H1 (cell line): ENCODE measurements at regions not wholly inside any gene's neighbourhood (a gene's known extent, or its start where the extent isn't known, plus 50 kb on each side); places are given as distances from the start of the nearest gene placed in this dataset.

Experiments used
- CTCF ChIA-PET: fragments of 300-600 bp; sonication (Branson Sonifier 250); formaldehyde crosslinking; loops from one replicate; lab custom pipeline; 2021; ENCODE audit not compliant: partially characterized antibody; lab: Charles Lee
- POLR2A ChIA-PET: fragments of 300-600 bp; sonication (Branson Sonifier 250); formaldehyde crosslinking; loops from one replicate; lab custom pipeline; 2021; ENCODE audit warnings: inconsistent platforms; ENCODE audit not compliant: partially characterized antibody; lab: Charles Lee
- DNase-seq, 2 experiments: peaks; one replicate each; pipeline versions ENCODE4 v3.0.0 to v3.0.0-alpha.2; 2010 to 2022; ENCODE audit warnings: low spot score in 2 of 2, low read depth in 1 of 2, mixed read lengths in 1 of 2
- FAIRE-seq: peaks from 2 replicates; lab custom pipeline; 2011; peaks lifted over from hg19 to GRCh38; lab: Jason Lieb, UNC
- H2AFZ ChIP-seq: 2 replicates; pipeline ENCODE4 v1.8.1; 2012; ENCODE audit warnings: low read length, inconsistent platforms
- H2AK5ac ChIP-seq: 2 replicates; pipeline ENCODE4 v1.6.1; 2013; ENCODE audit warnings: low read depth, low read length
- H2BK120ac ChIP-seq: replicated peaks from 2 replicates; pipeline ENCODE3; 2013; ENCODE audit warnings: low read depth, low read length, inconsistent platforms
- H2BK12ac ChIP-seq: 2 replicates; pipeline ENCODE4 v1.6.1; 2013; ENCODE audit warnings: low read depth, low read length
- H2BK15ac ChIP-seq: 2 replicates; pipeline ENCODE4 v1.6.1; 2013; ENCODE audit warnings: low read length
- H2BK20ac ChIP-seq: 2 replicates; pipeline ENCODE4 v1.6.1; 2013; ENCODE audit warnings: low read length
- H2BK5ac ChIP-seq: 2 replicates; pipeline ENCODE4 v1.6.1; 2013; ENCODE audit warnings: low read depth, low read length
- H3K14ac ChIP-seq: 2 replicates; pipeline ENCODE4 v1.6.1; 2013; ENCODE audit warnings: inconsistent platforms; ENCODE audit not compliant: insufficient read length
- H3K18ac ChIP-seq: 2 replicates; pipeline ENCODE4 v1.6.1; 2013; ENCODE audit warnings: low read length; ENCODE audit errors: extremely low read depth
- H3K23ac ChIP-seq: 2 replicates; pipeline ENCODE4 v1.6.1; 2013; ENCODE audit warnings: inconsistent platforms; ENCODE audit not compliant: insufficient read length
- H3K23me2 ChIP-seq: 2 replicates; pipeline ENCODE4 v1.6.1; 2013; ENCODE audit warnings: low read depth, low read length
- H3K27ac ChIP-seq: 2 replicates; pipeline ENCODE4 v1.6.1; 2011; ENCODE audit warnings: low read depth, low read length, inconsistent platforms
- H3K27me3 ChIP-seq, 4 experiments: replicated peaks in 1 of 4; 1 replicate in 1 of 4; 2 replicates in 3 of 4; pipeline versions ENCODE4 v1.6.1 to v1.8.1; 2011 to 2013; ENCODE audit warnings: low read length in 3 of 4, mild to moderate bottlenecking in 3 of 4, inconsistent platforms in 2 of 4, mixed read lengths in 2 of 4, moderate library complexity in 1 of 4; ENCODE audit not compliant: control insufficient read depth in 3 of 4, insufficient read depth in 3 of 4; ENCODE audit errors: extremely low read depth in 1 of 4
- H3K36me3 ChIP-seq, 4 experiments: 2 replicates each; pipeline versions ENCODE4 v1.6.1 to v1.8.1; 2011 to 2013; ENCODE audit warnings: mild to moderate bottlenecking in 4 of 4, low read length in 3 of 4, moderate library complexity in 2 of 4, control low read depth in 1 of 4, inconsistent platforms in 1 of 4; ENCODE audit not compliant: insufficient read depth in 4 of 4, control insufficient read depth in 2 of 4
- H3K4ac ChIP-seq: replicated peaks from 2 replicates; pipeline ENCODE3; 2013; ENCODE audit warnings: low read length, low read depth, mixed read lengths, inconsistent platforms; ENCODE audit not compliant: insufficient read length
- H3K4me1 ChIP-seq, 4 experiments: replicated peaks in 1 of 4; 1 replicate in 1 of 4; 2 replicates in 3 of 4; pipeline versions ENCODE4 v1.6.1 to v1.8.1; 2011 to 2013; ENCODE audit warnings: low read length in 3 of 4, inconsistent platforms in 2 of 4, mixed read lengths in 1 of 4; ENCODE audit not compliant: insufficient read depth in 4 of 4, control insufficient read depth in 3 of 4
- H3K4me2 ChIP-seq, 2 experiments: 2 replicates each; pipeline versions ENCODE4 v1.6.1 to v1.8.1; 2011 to 2013; ENCODE audit warnings: low read depth in 2 of 2, low read length in 2 of 2, control low read depth in 1 of 2, inconsistent platforms in 1 of 2, mild to moderate bottlenecking in 1 of 2; ENCODE audit not compliant: insufficient read depth in 1 of 2
- H3K4me3 ChIP-seq, 4 experiments: fragments of 200-600, 300-600 bp in 1 of 4; sonication (generic), shearing (Covaris generic), sonication (Bioruptor Twin) in 1 of 4; 2 replicates each; pipeline versions ENCODE4 v1.5.1 to v1.8.1; 2011 to 2016; ENCODE audit warnings: low read length in 4 of 4, low read depth in 3 of 4, control low read depth in 2 of 4, inconsistent platforms in 2 of 4, mild to moderate bottlenecking in 2 of 4, mixed read lengths in 1 of 4, moderate library complexity in 1 of 4; ENCODE audit not compliant: insufficient read depth in 2 of 4; ENCODE audit errors: extremely low read depth in 1 of 4
- H3K56ac ChIP-seq: replicated peaks from 2 replicates; pipeline ENCODE3; 2013; ENCODE audit warnings: low read depth, mild to moderate bottlenecking, mixed read lengths, low read length, inconsistent platforms; ENCODE audit not compliant: insufficient read length
- H3K79me1 ChIP-seq: 2 replicates; pipeline ENCODE4 v1.6.1; 2013; ENCODE audit warnings: low read depth, low read length, control low read depth
- H3K79me2 ChIP-seq, 2 experiments: 2 replicates each; pipeline versions ENCODE4 v1.6.1 to v1.8.1; 2012 to 2013; ENCODE audit warnings: low read length in 2 of 2, mild to moderate bottlenecking in 2 of 2, inconsistent platforms in 1 of 2; ENCODE audit not compliant: insufficient read depth in 2 of 2, control insufficient read depth in 1 of 2
- H3K9ac ChIP-seq, 4 experiments: replicated peaks in 1 of 4; 1 replicate in 1 of 4; 2 replicates in 3 of 4; pipeline versions ENCODE4 v1.6.1 to v1.8.1; 2011 to 2013; ENCODE audit warnings: low read depth in 3 of 4, low read length in 3 of 4, control low read depth in 2 of 4, mild to moderate bottlenecking in 2 of 4, moderate library complexity in 2 of 4, inconsistent platforms in 1 of 4; ENCODE audit errors: extremely low read depth in 1 of 4
- H3K9me3 ChIP-seq, 2 experiments: 2 replicates each; pipeline versions ENCODE4 v1.6.1 to v1.8.1; 2012 to 2013; ENCODE audit warnings: mild to moderate bottlenecking in 2 of 2, moderate library complexity in 2 of 2, control low read depth in 1 of 2, inconsistent platforms in 1 of 2, low read depth in 1 of 2, low read length in 1 of 2, mixed read lengths in 1 of 2; ENCODE audit not compliant: insufficient read depth in 2 of 2
- H4K20me1 ChIP-seq, 2 experiments: replicated peaks in 1 of 2; 2 replicates each; pipeline versions ENCODE3 to v1.8.1; 2011 to 2013; ENCODE audit warnings: inconsistent platforms in 2 of 2, low read length in 2 of 2, mild to moderate bottlenecking in 1 of 2; ENCODE audit not compliant: insufficient read depth in 2 of 2, control insufficient read depth in 1 of 2
- H4K5ac ChIP-seq: 2 replicates; pipeline ENCODE4 v1.6.1; 2013; ENCODE audit warnings: low read length, low read depth, mixed read lengths, inconsistent platforms; ENCODE audit not compliant: insufficient read length
- H4K8ac ChIP-seq: 2 replicates; pipeline ENCODE4 v1.8.0; 2013; ENCODE audit warnings: mild to moderate bottlenecking, moderate library complexity, low read length, inconsistent platforms; ENCODE audit not compliant: insufficient read depth; ENCODE audit errors: extremely low read depth
- H4K91ac ChIP-seq: replicated peaks from 2 replicates; pipeline ENCODE3; 2013; ENCODE audit warnings: low read length, mixed read lengths, inconsistent platforms; ENCODE audit not compliant: insufficient read length
- CBX5 ChIP-seq: fragments of 300-800, 300-1000 bp; sonication (generic); IDR thresholded peaks from 2 replicates; pipeline ENCODE4 v1.7.1; 2016; ENCODE audit warnings: antibody characterized with exemption, low read length, low read depth
- CTCF ChIP-seq, 3 experiments: IDR thresholded peaks; 1 replicate in 2 of 3; 2 replicates in 1 of 3; pipeline versions ENCODE4 v1.5.1 to v1.6.1; 2011; ENCODE audit warnings: low read length in 3 of 3, mild to moderate bottlenecking in 3 of 3, inconsistent platforms in 2 of 3, low read depth in 1 of 3, moderate library complexity in 1 of 3; ENCODE audit not compliant: insufficient read depth in 1 of 3; ENCODE audit errors: control extremely low read depth in 1 of 3
- EP300 ChIP-seq, 2 experiments: IDR thresholded peaks; 1 replicate in 1 of 2; 2 replicates in 1 of 2; pipeline ENCODE4 v1.6.1; 2011 to 2012; ENCODE audit warnings: low read depth in 2 of 2, low read length in 2 of 2, mild to moderate bottlenecking in 2 of 2, borderline replicate concordance in 1 of 2, inconsistent platforms in 1 of 2, moderate library complexity in 1 of 2
- FOSL1 ChIP-seq: IDR thresholded peaks from 2 replicates; pipeline ENCODE4 v1.6.1; 2011; ENCODE audit warnings: mild to moderate bottlenecking, low read depth, low read length, moderate library complexity; ENCODE audit not compliant: insufficient read depth
- RAD21 ChIP-seq, 2 experiments: IDR thresholded peaks in 1 of 2; conservative IDR thresholded peaks in 1 of 2; 2 replicates each; pipeline ENCODE4 v1.6.1; 2011; ENCODE audit warnings: low read depth in 2 of 2, low read length in 2 of 2, improper control_type of control experiment in 1 of 2, inconsistent platforms in 1 of 2, mild to moderate bottlenecking in 1 of 2, moderate library complexity in 1 of 2
- RNF2 ChIP-seq: fragments of 200-900, 300-1000 bp; sonication (generic); IDR thresholded peaks from 2 replicates; pipeline ENCODE4 v1.7.1; 2016; ENCODE audit warnings: borderline replicate concordance, low read depth, mild to moderate bottlenecking, antibody characterized with exemption, low read length; ENCODE audit not compliant: poor library complexity, severe bottlenecking; ENCODE audit errors: missing control alignments
- WGBS, 2 experiments: shearing (Covaris generic) in 1 of 2; methylation state at CpG; one replicate each; pipeline versions ENCODE4 v1.1.6 to v1.1.7; 2013 to 2015; ENCODE audit warnings: low lambda C conversion rate in 2 of 2, mixed read lengths in 2 of 2, inconsistent platforms in 1 of 2, low coverage in 1 of 2, missing lambda C conversion rate in 1 of 2; ENCODE audit not compliant: insufficient replicate concordance in 2 of 2, insufficient coverage in 1 of 2, insufficient read length in 1 of 2; ENCODE audit errors: extremely low coverage in 1 of 2, missing lambda C conversion rate in 1 of 2; 5-methylcytosine and 5-hydroxymethylcytosine counted together

- no peaks in the 10 kb centered on the region for H4K20me1 ChIP-seq
These were observed 674.2 kb upstream of the PKN2 start for GRCh38 chr1:88009916-88010315.

More at GRCh38 chr1:88009916-88010315, 674.2 kb upstream of the PKN2 start:
- H4K8ac ChIP-seq, result no peak overlapping the region
- H2AK5ac ChIP-seq, result no peak overlapping the region
- no peaks in the 10 kb centered on the region for H3K36me3 ChIP-seq
- 71% methylated on average over 1 of the region's 1 CpG; no CpG with 5 or more reads in 1 of the 2 experiments for WGBS, 2 experiments
- H3K18ac ChIP-seq, result no peak overlapping the region
- no peak overlapping the region for H2BK20ac ChIP-seq
- H3K23ac ChIP-seq, result no peak overlapping the region
- no peaks in the 10 kb centered on the region for H3K79me1 ChIP-seq
- FAIRE-seq, result no peak
- no peak for DNase-seq
- H3K14ac ChIP-seq, result no peak overlapping the region
- H3K79me2 ChIP-seq, result no peaks in the 10 kb centered on the region
- no peak overlapping the region for H3K4ac ChIP-seq
- H4K5ac ChIP-seq, result no peak overlapping the region
- no peak overlapping the region for H2AFZ ChIP-seq
- H3K4me1 ChIP-seq, result no peaks in the 10 kb centered on the region
- H2BK15ac ChIP-seq, result no peak overlapping the region
- ChIA-PET POLR2A (no interaction called here), CTCF (interaction anchor here (0.8 to 3.4 kb wide), 9 partner anchors 10 to 324 kb away, joined by 3 to 11 read pairs (median 5); no protein-coding TSS in a partner anchor)
- no peak overlapping the region for H3K9ac ChIP-seq
- H2BK120ac ChIP-seq, result no peak overlapping the region
- H4K91ac ChIP-seq, result no peak overlapping the region
- no peak overlapping the region for H2BK12ac ChIP-seq
- no peaks in the 10 kb centered on the region for H3K23me2 ChIP-seq
- no peak overlapping the region for H2BK5ac ChIP-seq
- no peaks in the 10 kb centered on the region for H3K27me3 ChIP-seq
- TF ChIP-seq EP300 (IDR thresholded peaks at IDR 0.05; ENCODE audit: borderline replicate concordance in 1 of 2, low read depth in 2 of 2, low read length in 2 of 2) (no peak), CBX5 (no peak), RNF2 (no peak), RAD21 (IDR thresholded peaks at IDR 0.05 in 1 of 2, conservative IDR thresholded peaks at IDR 0.05 in 1 of 2; ENCODE audit: low read depth in 2 of 2, low read length in 2 of 2) (peak; percentile 27 to 37; a peak in 3 of 4 replicates), FOSL1 (no peak), CTCF (IDR thresholded peaks at IDR 0.05; ENCODE audit: control extremely low read depth in 1 of 3, insufficient read depth in 1 of 3, low read depth in 1 of 3, low read length in 3 of 3) (peak in 1 of 3 experiments; percentile 22; a peak in 2 of 4 replicates)
- TF ChIP-seq, all 59 proteins: peak for 2
- H3K4me3 ChIP-seq, result no peak overlapping the region
- H3K27ac ChIP-seq, result no peak overlapping the region
- H3K9me3 ChIP-seq, result no peaks in the 10 kb centered on the region
- H3K4me2 ChIP-seq, result no peak overlapping the region
- no peak overlapping the region for H3K56ac ChIP-seq
